ENCODE measurements at regions not wholly inside any gene's neighbourhood (a gene's known extent, or its start where the extent isn't known, plus 50 kb on each side); places are given as distances from the start of the nearest gene placed in this dataset.
A peak's percentile ranks its signal among the peaks of the same experiment; 100 is the strongest.

DNA sequence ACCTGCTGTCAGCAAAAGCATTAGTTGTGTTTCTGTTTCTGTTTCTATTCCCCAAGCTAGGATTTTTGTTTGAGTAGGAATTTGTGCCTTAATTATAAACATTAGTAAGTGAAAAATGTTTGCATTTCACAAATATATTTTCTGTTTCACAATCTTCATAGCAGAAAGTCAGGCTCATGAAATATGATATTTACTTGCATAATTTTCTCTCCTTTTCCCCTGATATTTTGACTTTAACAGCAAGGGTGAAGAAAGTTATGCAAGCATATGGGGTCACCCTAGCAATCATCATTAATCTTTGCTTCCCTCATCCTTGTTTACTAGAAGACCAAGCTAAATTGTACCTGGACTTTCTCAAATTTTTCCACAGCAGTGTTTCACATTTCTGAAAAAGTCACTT is 140.3 kb upstream of the SEMA6D start:
- H3K27ac ChIP-seq (ENCODE audit: low read depth, low read length): no peak overlapping the region
- H3K9me3 ChIP-seq (ENCODE audit: control insufficient read depth, insufficient read depth, low read length): no peaks in the 10 kb centered on the region
- H3K4me1 ChIP-seq (ENCODE audit: control insufficient read depth, insufficient read depth, low read length): peaks cover 7% of the 10 kb centered on the region
- no peak overlapping the region for H3K4me3 ChIP-seq (ENCODE audit: low read depth, low read length)
- H3K36me3 ChIP-seq (ENCODE audit: control insufficient read depth, insufficient read depth, low read length): no peaks in the 10 kb centered on the region
- H3K27me3 ChIP-seq (ENCODE audit: control insufficient read depth, insufficient read depth, low read length): no peaks in the 10 kb centered on the region
- DNase-seq (ENCODE audit: low read depth in 4 of 6, low spot score in 6 of 6): no peak

DNA sequence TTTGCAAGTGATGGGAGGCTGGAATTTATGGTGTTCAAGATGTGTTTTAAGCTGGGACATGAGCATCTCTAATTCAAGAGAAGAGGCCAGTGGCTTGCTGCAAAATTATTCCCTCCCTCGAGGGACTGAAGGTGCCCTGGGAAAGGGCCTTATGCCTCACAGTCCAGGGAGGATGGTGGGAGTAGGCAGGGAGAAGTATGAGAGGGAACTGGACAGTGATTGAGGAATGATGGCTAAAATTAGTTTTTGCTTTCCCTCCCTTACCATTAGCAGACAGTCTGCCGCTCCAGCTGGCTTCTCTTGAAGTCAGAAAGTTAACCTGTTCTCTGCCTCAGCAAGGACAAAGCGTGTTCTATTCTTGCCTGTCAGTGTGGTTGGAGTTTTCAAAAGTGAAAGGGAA is 139.8 kb upstream of the SEMA6D start:
- peaks cover 7% of the 10 kb centered on the region for H3K4me1 ChIP-seq (ENCODE audit: control insufficient read depth, insufficient read depth, low read length)
- no peak overlapping the region for H3K27ac ChIP-seq (ENCODE audit: low read depth, low read length)
- H3K4me3 ChIP-seq (ENCODE audit: low read depth, low read length): no peak overlapping the region
- peak in 2 of 6 donors; percentile 58 for DNase-seq (ENCODE audit: low read depth in 4 of 6, low spot score in 6 of 6)
- WGBS (ENCODE audit: insufficient coverage): 38% methylated on average over 1 of the region's 3 CpGs
- no peaks in the 10 kb centered on the region for H3K9me3 ChIP-seq (ENCODE audit: control insufficient read depth, insufficient read depth, low read length)
- H3K27me3 ChIP-seq (ENCODE audit: control insufficient read depth, insufficient read depth, low read length): no peaks in the 10 kb centered on the region
- no peaks in the 10 kb centered on the region for H3K36me3 ChIP-seq (ENCODE audit: control insufficient read depth, insufficient read depth, low read length)

DNA sequence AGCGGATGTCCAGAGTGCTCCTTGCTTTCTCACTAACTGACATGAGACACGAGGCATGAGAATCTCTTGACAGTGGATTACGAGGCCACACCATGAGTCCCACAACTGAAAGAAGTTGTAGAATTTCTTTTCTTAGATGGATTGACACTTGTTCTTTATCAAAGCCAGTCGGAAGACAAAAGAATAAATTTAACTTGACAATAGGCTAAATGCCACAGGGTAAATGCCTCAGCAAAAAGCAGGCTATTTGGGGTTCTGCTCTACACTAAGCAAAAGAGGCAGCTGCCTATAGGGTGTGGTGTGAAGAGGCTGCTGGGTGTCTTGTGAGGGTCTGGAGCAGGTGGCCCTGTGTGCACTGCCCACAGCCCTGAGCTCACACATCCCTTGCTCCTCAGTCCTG is 135.1 kb upstream of the SEMA6D start:
- whole genome bisulfite sequencing (ENCODE audit: insufficient coverage): 62% methylated on average over 2 of the region's 4 CpGs
- no peaks in the 10 kb centered on the region for H3K36me3 ChIP-seq (ENCODE audit: control insufficient read depth, insufficient read depth, low read length)
- no peaks in the 10 kb centered on the region for H3K27me3 ChIP-seq (ENCODE audit: control insufficient read depth, insufficient read depth, low read length)
- H3K4me1 ChIP-seq (ENCODE audit: control insufficient read depth, insufficient read depth, low read length): peaks cover 9% of the 10 kb centered on the region
- no peaks in the 10 kb centered on the region for H3K9me3 ChIP-seq (ENCODE audit: control insufficient read depth, insufficient read depth, low read length)
- no peak overlapping the region for H3K27ac ChIP-seq (ENCODE audit: low read depth, low read length)
- H3K4me3 ChIP-seq (ENCODE audit: low read depth, low read length): no peak overlapping the region
- no peak for DNase-seq (ENCODE audit: low read depth in 4 of 6, low spot score in 6 of 6)

- no peak overlapping the region for H3K27ac ChIP-seq (ENCODE audit: low read depth, low read length)
- H3K9me3 ChIP-seq (ENCODE audit: control insufficient read depth, insufficient read depth, low read length): no peaks in the 10 kb centered on the region
- DNase-seq (ENCODE audit: low read depth in 4 of 6, low spot score in 6 of 6): no peak
- H3K27me3 ChIP-seq (ENCODE audit: control insufficient read depth, insufficient read depth, low read length): no peaks in the 10 kb centered on the region
- no peaks in the 10 kb centered on the region for H3K36me3 ChIP-seq (ENCODE audit: control insufficient read depth, insufficient read depth, low read length)
- peaks cover 14% of the 10 kb centered on the region for H3K4me1 ChIP-seq (ENCODE audit: control insufficient read depth, insufficient read depth, low read length)
- WGBS (ENCODE audit: insufficient coverage): 42% methylated on average over 2 of the region's 3 CpGs
- H3K4me3 ChIP-seq (ENCODE audit: low read depth, low read length): no peak overlapping the region
Observed at GRCh38 chr15:47584316-47584715, 133.0 kb upstream of the SEMA6D start.

DNA sequence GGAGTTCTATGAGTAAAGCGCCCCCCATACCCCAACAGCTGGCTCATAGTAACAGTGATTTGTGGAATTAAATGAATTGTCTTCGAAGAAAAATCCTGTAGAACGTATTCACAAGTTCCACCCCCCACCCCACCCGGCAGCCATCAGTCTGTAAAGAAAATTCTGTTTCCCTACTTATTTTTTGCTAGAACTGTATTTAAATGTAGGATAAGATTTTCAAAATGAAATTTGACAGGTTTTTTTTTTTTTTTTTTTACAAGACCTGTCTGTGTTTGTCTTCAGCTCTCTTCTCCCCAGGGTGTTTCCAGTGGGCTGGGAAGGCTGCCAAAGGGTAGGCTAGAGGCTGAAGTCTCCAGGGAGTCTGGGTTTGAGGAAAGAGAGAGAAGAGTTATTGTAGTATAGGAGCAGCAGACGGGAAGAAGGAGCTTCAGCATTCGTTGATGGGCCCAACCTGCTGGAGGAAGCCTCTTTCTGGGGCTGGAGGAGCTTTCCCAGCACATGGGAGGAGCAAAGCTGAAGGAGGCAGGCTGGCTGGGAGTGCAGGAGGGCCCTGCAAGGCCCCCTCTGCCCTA is 130.6 kb upstream of the SEMA6D start:
- Histone ChIP-seq H3K4me1 (ENCODE audit: control insufficient read depth, insufficient read depth, low read length) (peaks cover 14% of the 10 kb centered on the region), H3K27ac (ENCODE audit: low read depth, low read length) (no peak overlapping the region), H3K9me3 (ENCODE audit: control insufficient read depth, insufficient read depth, low read length) (no peaks in the 10 kb centered on the region), H3K27me3 (ENCODE audit: control insufficient read depth, insufficient read depth, low read length) (no peaks in the 10 kb centered on the region), H3K36me3 (ENCODE audit: control insufficient read depth, insufficient read depth, low read length) (no peaks in the 10 kb centered on the region), H3K4me3 (ENCODE audit: low read depth, low read length) (no peak overlapping the region)
- 59% methylated on average over 2 of the region's 6 CpGs for WGBS (ENCODE audit: insufficient coverage)
- peak in 1 of 6 donors; percentile 41 for DNase-seq (ENCODE audit: low read depth in 4 of 6, low spot score in 6 of 6)

DNA sequence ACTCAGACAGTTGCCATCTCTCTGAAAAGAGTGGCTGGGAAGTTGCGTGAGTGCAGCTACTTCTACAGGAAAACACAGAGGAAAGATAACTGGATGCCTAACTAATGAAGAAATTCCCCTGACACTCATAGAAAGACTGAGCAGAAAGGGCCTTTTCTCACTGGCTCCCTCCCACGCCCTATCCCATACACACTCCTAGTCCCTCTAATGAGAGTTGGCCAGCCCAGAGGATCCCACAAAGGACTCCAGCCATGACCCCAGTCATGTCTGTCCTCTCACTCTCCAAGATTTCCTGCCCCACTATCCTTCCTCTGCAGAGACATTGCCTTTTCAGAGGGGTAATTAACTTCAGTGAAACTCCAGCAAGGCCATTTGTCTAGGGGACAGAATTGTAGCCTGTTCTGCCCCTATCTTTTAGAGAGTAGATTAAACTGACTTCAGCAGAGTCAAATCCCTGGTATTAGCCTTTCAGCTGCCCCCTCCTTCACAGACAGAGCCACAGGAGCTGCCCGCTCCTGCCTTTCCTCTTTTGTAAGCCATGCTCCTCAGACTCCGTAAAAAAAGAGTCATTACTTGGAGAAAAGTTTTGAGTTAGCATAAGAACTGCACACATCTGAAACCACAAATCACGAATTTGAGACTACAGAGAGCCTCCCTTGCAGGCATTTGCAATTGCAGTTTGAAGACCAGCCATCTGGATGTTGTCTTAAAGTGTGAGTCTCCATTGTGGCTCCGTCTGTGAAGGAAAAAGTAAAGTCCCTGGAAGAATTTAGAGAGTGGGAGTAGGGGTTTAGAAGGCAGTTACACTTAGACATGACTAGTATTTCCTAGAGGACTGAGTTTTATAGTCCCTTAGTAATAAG is 129.1 kb upstream of the SEMA6D start:
- H3K27me3 ChIP-seq (ENCODE audit: control insufficient read depth, insufficient read depth, low read length): no peaks in the 10 kb centered on the region
- H3K4me3 ChIP-seq (ENCODE audit: low read depth, low read length): no peak overlapping the region
- 49% methylated on average over 2 of the region's 6 CpGs for WGBS (ENCODE audit: insufficient coverage)
- peak in 2 of 6 donors; percentile 54 to 58 for DNase-seq (ENCODE audit: low read depth in 4 of 6, low spot score in 6 of 6)
- peak overlapping the region; percentile 34 for H3K27ac ChIP-seq (ENCODE audit: low read depth, low read length)
- no peaks in the 10 kb centered on the region for H3K9me3 ChIP-seq (ENCODE audit: control insufficient read depth, insufficient read depth, low read length)
- peaks cover 14% of the 10 kb centered on the region for H3K4me1 ChIP-seq (ENCODE audit: control insufficient read depth, insufficient read depth, low read length)
- H3K36me3 ChIP-seq (ENCODE audit: control insufficient read depth, insufficient read depth, low read length): no peaks in the 10 kb centered on the region

DNA sequence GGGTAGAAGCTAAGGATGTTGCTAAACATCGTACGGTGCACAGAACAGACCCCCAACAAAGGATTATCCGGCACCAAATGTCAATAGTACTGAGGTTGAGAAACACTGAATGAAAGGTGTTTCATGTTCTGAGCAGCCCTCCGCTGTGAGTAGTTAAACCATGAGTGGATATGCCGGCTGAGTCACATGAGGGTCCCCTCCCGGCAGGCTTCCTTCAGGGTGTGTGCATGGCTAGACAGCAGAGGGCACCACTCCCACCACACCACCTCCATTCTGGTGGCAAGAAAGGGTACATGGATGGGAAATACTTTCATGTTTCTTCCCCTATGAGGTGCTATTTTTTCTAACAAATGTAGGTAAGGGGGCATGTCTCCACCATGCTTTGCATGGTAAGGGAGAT is 128.3 kb upstream of the SEMA6D start:
- Histone ChIP-seq H3K4me1 (ENCODE audit: control insufficient read depth, insufficient read depth, low read length) (peaks cover 14% of the 10 kb centered on the region), H3K4me3 (ENCODE audit: low read depth, low read length) (no peak overlapping the region), H3K36me3 (ENCODE audit: control insufficient read depth, insufficient read depth, low read length) (no peaks in the 10 kb centered on the region), H3K9me3 (ENCODE audit: control insufficient read depth, insufficient read depth, low read length) (no peaks in the 10 kb centered on the region), H3K27ac (ENCODE audit: low read depth, low read length) (no peak overlapping the region), H3K27me3 (ENCODE audit: control insufficient read depth, insufficient read depth, low read length) (no peaks in the 10 kb centered on the region)
- no peak for DNase-seq (ENCODE audit: low read depth in 4 of 6, low spot score in 6 of 6)
- no CpG with 5 or more reads among the region's 6 CpGs for WGBS (ENCODE audit: insufficient coverage)

DNA sequence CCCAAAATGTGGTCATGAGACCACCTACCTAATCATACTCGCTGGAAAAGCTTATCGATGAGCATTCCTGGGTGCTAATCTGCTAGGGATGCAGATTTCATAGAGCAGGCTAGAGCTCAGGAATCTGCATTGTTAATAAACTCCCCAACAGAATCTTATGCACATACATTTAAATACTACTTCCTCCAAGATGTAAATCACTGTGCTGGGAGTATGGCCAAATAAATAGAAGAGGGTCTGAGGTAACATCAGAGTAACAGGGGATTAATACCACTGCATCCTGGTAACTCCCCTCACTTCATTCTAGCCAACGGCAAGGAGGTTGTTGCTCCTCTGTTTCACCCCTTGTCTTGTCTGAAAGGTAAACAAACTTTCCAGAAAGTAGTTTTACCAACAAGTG is 118.3 kb upstream of the SEMA6D start:
- WGBS (ENCODE audit: insufficient coverage): 85% methylated on average over 2 of the region's 3 CpGs
- DNase-seq (ENCODE audit: low read depth in 4 of 6, low spot score in 6 of 6): no peak

GRCh38 chr15:47599806-47600205 is 117.5 kb upstream of the SEMA6D start:
- no peak for DNase-seq (ENCODE audit: low read depth in 4 of 6, low spot score in 6 of 6)
- no peak overlapping the region for H3K27ac ChIP-seq (ENCODE audit: low read depth, low read length)
- WGBS (ENCODE audit: insufficient coverage): no CpG with 5 or more reads among the region's 2 CpGs
- H3K4me1 ChIP-seq (ENCODE audit: control insufficient read depth, insufficient read depth, low read length): no peaks in the 10 kb centered on the region
- no peaks in the 10 kb centered on the region for H3K36me3 ChIP-seq (ENCODE audit: control insufficient read depth, insufficient read depth, low read length)
- no peaks in the 10 kb centered on the region for H3K27me3 ChIP-seq (ENCODE audit: control insufficient read depth, insufficient read depth, low read length)
- H3K9me3 ChIP-seq (ENCODE audit: control insufficient read depth, insufficient read depth, low read length): peaks cover 3% of the 10 kb centered on the region
- H3K4me3 ChIP-seq (ENCODE audit: low read depth, low read length): no peak overlapping the region

More for the DNA sequence above, 118.3 kb upstream of the SEMA6D start:
- Histone ChIP-seq H3K27me3 (ENCODE audit: control insufficient read depth, insufficient read depth, low read length) (no peaks in the 10 kb centered on the region), H3K4me1 (ENCODE audit: control insufficient read depth, insufficient read depth, low read length) (no peaks in the 10 kb centered on the region), H3K9me3 (ENCODE audit: control insufficient read depth, insufficient read depth, low read length) (peaks cover 3% of the 10 kb centered on the region), H3K27ac (ENCODE audit: low read depth, low read length) (no peak overlapping the region), H3K4me3 (ENCODE audit: low read depth, low read length) (no peak overlapping the region), H3K36me3 (ENCODE audit: control insufficient read depth, insufficient read depth, low read length) (no peaks in the 10 kb centered on the region)

- no peaks in the 10 kb centered on the region for H3K4me1 ChIP-seq (ENCODE audit: control insufficient read depth, insufficient read depth, low read length)
- peak in 1 of 6 donors; percentile 75 for DNase-seq (ENCODE audit: low read depth in 4 of 6, low spot score in 6 of 6)
- H3K36me3 ChIP-seq (ENCODE audit: control insufficient read depth, insufficient read depth, low read length): no peaks in the 10 kb centered on the region
- H3K27ac ChIP-seq (ENCODE audit: low read depth, low read length): no peak overlapping the region
- WGBS (ENCODE audit: insufficient coverage): no CpG with 5 or more reads among the region's 1 CpG
- no peaks in the 10 kb centered on the region for H3K27me3 ChIP-seq (ENCODE audit: control insufficient read depth, insufficient read depth, low read length)
- H3K4me3 ChIP-seq (ENCODE audit: low read depth, low read length): no peak overlapping the region
- no peaks in the 10 kb centered on the region for H3K9me3 ChIP-seq (ENCODE audit: control insufficient read depth, insufficient read depth, low read length)
Observed at GRCh38 chr15:47602121-47602520, 115.2 kb upstream of the SEMA6D start.

Measured in spinal cord (tissue), 9 donors.